ENCODE measurements at regions not wholly inside any gene's neighbourhood (a gene's known extent, or its start where the extent isn't known, plus 50 kb on each side); places are given as distances from the start of the nearest gene placed in this dataset.

GRCh38 chr12:75712223-75712622 lies 200.8 kb upstream of the KRR1 start:
- peaks cover 0 to 28% (median 10%) of the 10 kb centered on the region in 6 donors for H3K4me1 ChIP-seq
- H3K27ac ChIP-seq, result no peak overlapping the region
- H3K27me3 ChIP-seq (replicated peaks in 1 of 7), result no peaks in the 10 kb centered on the region
- H3K9me3 ChIP-seq, result no peaks in the 10 kb centered on the region
- DNase-seq, result no peak
- intact Hi-C loops (cut with DNase I; ENCODE audit: low total_unique reads), result no loop called here
- no peak overlapping the region for H3K4me3 ChIP-seq
- no peaks in the 10 kb centered on the region for H3K36me3 ChIP-seq
- TF ChIP-seq, protein P1, sequence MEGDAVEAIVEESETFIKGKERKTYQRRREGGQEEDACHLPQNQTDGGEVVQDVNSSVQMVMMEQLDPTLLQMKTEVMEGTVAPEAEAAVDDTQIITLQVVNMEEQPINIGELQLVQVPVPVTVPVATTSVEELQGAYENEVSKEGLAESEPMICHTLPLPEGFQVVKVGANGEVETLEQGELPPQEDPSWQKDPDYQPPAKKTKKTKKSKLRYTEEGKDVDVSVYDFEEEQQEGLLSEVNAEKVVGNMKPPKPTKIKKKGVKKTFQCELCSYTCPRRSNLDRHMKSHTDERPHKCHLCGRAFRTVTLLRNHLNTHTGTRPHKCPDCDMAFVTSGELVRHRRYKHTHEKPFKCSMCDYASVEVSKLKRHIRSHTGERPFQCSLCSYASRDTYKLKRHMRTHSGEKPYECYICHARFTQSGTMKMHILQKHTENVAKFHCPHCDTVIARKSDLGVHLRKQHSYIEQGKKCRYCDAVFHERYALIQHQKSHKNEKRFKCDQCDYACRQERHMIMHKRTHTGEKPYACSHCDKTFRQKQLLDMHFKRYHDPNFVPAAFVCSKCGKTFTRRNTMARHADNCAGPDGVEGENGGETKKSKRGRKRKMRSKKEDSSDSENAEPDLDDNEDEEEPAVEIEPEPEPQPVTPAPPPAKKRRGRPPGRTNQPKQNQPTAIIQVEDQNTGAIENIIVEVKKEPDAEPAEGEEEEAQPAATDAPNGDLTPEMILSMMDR (IDR thresholded peaks at IDR 0.05 in 8 of 11, conservative IDR thresholded peaks at IDR 0.05 in 3 of 11), result no peak
- TF ChIP-seq POLR2AphosphoS5 (IDR thresholded peaks at IDR 0.05), result no peak
- no peak for TF ChIP-seq POLR2A (IDR thresholded peaks at IDR 0.05)

GRCh38 chr12:75711271-75711670 lies 199.9 kb upstream of the KRR1 start:
- no peaks in the 10 kb centered on the region for H3K36me3 ChIP-seq
- intact Hi-C loops (cut with DNase I; ENCODE audit: low total_unique reads), result no loop called here
- H3K9me3 ChIP-seq, result no peaks in the 10 kb centered on the region
- H3K4me1 ChIP-seq, result peaks cover 0 to 38% (median 17%) of the 10 kb centered on the region in 6 donors
- H3K27ac ChIP-seq, result no peak overlapping the region
- 94 to 98% (median 96%) methylated on average over 2 of the region's 2 CpGs for WGBS, 5 donors
- no peak for DNase-seq
- H3K4me3 ChIP-seq, result no peak overlapping the region
- TF ChIP-seq POLR2A (IDR thresholded peaks at IDR 0.05) (no peak), POLR2AphosphoS5 (IDR thresholded peaks at IDR 0.05) (no peak)
- TF ChIP-seq, protein P1 (IDR thresholded peaks at IDR 0.05 in 8 of 11, conservative IDR thresholded peaks at IDR 0.05 in 3 of 11), result no peak
- no peaks in the 10 kb centered on the region for H3K27me3 ChIP-seq (replicated peaks in 1 of 7)

- Histone ChIP-seq H3K36me3 (no peaks in the 10 kb centered on the region), H3K27ac (peak overlapping the region in 1 of 8 donors; percentile 59), H3K27me3 (replicated peaks in 1 of 7) (no peaks in the 10 kb centered on the region), H3K9me3 (no peaks in the 10 kb centered on the region), H3K4me1 (peaks cover 0 to 44% (median 21%) of the 10 kb centered on the region in 6 donors), H3K4me3 (no peak overlapping the region)
- TF ChIP-seq, protein P1 (IDR thresholded peaks at IDR 0.05 in 8 of 11, conservative IDR thresholded peaks at IDR 0.05 in 3 of 11), result no peak
- TF ChIP-seq POLR2AphosphoS5 (IDR thresholded peaks at IDR 0.05) (no peak), POLR2A (IDR thresholded peaks at IDR 0.05) (no peak)
- WGBS, 5 donors, result 64 to 86% (median 78%) methylated on average over 2 of the region's 2 CpGs
- no peak for DNase-seq
- intact Hi-C loops (cut with DNase I; ENCODE audit: low total_unique reads), result no loop called here
Observed at GRCh38 chr12:75710361-75711069, 199.1 kb upstream of the KRR1 start.

- Histone ChIP-seq H3K27me3 (replicated peaks in 1 of 7) (no peaks in the 10 kb centered on the region), H3K9me3 (no peaks in the 10 kb centered on the region), H3K36me3 (no peaks in the 10 kb centered on the region), H3K4me3 (no peak overlapping the region), H3K4me1 (peaks cover 0 to 44% (median 21%) of the 10 kb centered on the region in 6 donors), H3K27ac (peak overlapping the region in 6 of 8 donors; percentile 7 to 59 (median 32))
- intact Hi-C loops (cut with DNase I; ENCODE audit: low total_unique reads), result no loop called here
- WGBS, 5 donors, result 55 to 85% (median 62%) methylated on average over 2 of the region's 2 CpGs
- TF ChIP-seq POLR2A (IDR thresholded peaks at IDR 0.05) (no peak), POLR2AphosphoS5 (IDR thresholded peaks at IDR 0.05) (no peak)
- TF ChIP-seq, protein P1 (IDR thresholded peaks at IDR 0.05 in 8 of 11, conservative IDR thresholded peaks at IDR 0.05 in 3 of 11), result peak in 1 of 11 experiments; percentile 10
- DNase-seq, result no peak
Observed at GRCh38 chr12:75709503-75709902, 198.1 kb upstream of the KRR1 start.

Measured in spleen (tissue), 11 donors.